Sigmoid colon (tissue), 6 donors: ENCODE measurements at regions not wholly inside any gene's neighbourhood (a gene's known extent, or its start where the extent isn't known, plus 50 kb on each side); places are given as distances from the start of the nearest gene placed in this dataset.
"Not testable (repeated sequence)": the region's sequence is repeated elsewhere in the genome, so short reads cannot be mapped to it uniquely, and the experiment has no call there.

Experiments used
- DNase-seq: peaks from one replicate; pipeline ENCODE4 v3.0.0-alpha.2; 2019
- H3K27ac ChIP-seq, 4 donors: fragments of 200-600 bp; sonication (generic); one replicate each; pipeline ENCODE4 v1.5.1; 2016 to 2019; ENCODE audit warnings: mild to moderate bottlenecking in 1 of 4
- H3K27me3 ChIP-seq, 3 donors: fragments of 200-600 bp; sonication (generic); one replicate each; pipeline ENCODE4 v1.5.1; 2019; ENCODE audit warnings: mild to moderate bottlenecking in 1 of 3
- H3K36me3 ChIP-seq, 4 donors: fragments of 200-600 bp; sonication (generic); one replicate each; pipeline ENCODE4 v1.5.1; 2016 to 2019
- H3K4me1 ChIP-seq, 4 donors: fragments of 200-600 bp; sonication (generic); one replicate each; pipeline ENCODE4 v1.5.1; 2017 to 2019
- H3K4me3 ChIP-seq, 4 donors: fragments of 200-600 bp; sonication (generic); one replicate each; pipeline ENCODE4 v1.5.1; 2017 to 2019; ENCODE audit warnings: mild to moderate bottlenecking in 2 of 4, moderate library complexity in 1 of 4
- H3K9me3 ChIP-seq, 4 donors: fragments of 200-600 bp in 3 of 4; sonication (generic) in 3 of 4; one replicate each; pipeline versions ENCODE4 v1.5.1 to v1.6.1; 2013 to 2019
- EP300 ChIP-seq, 4 donors: sonication (generic); formaldehyde crosslinking; IDR thresholded peaks; one replicate each; pipeline ENCODE4 v1.6.1; 2017; ENCODE audit warnings: antibody characterized with exemption in 4 of 4
- POLR2A ChIP-seq, 2 donors: fragments of 450-650 bp; IDR thresholded peaks; one replicate each; pipeline ENCODE4 v1.6.1; 2016; ENCODE audit warnings: antibody characterized with exemption in 2 of 2, mild to moderate bottlenecking in 2 of 2, moderate library complexity in 2 of 2
- POLR2AphosphoS5 ChIP-seq, 4 donors: sonication (generic); formaldehyde crosslinking; IDR thresholded peaks; one replicate each; pipeline ENCODE4 v1.6.1; 2017; ENCODE audit warnings: antibody characterized with exemption in 4 of 4
- WGBS, 2 donors: extraction: QIAGEN DNeasy Blood & Tissue Kit; methylation state at CpG; one replicate each; pipeline ENCODE4 v1.1.7; 2013; 5-methylcytosine and 5-hydroxymethylcytosine counted together
- intact Hi-C: fragments of 100-400 bp; cut with DNase I; formaldehyde crosslinking; loops from one replicate; pipeline ENCODE4 v1.15.1; 2023
- TF ChIP-seq, protein P1 (sequence below), 4 experiments: fragments of 450-650 bp in 3 of 4; fragments of 200-600 bp in 1 of 4; IDR thresholded peaks; one replicate each; pipeline ENCODE4 v1.5.1; 2016 to 2019; ENCODE audit warnings: antibody characterized with exemption in 4 of 4, mild to moderate bottlenecking in 3 of 4, moderate library complexity in 2 of 4
- donor health status: healthy with polysubstance abuse.
- donor health status: healthy.

DNA sequence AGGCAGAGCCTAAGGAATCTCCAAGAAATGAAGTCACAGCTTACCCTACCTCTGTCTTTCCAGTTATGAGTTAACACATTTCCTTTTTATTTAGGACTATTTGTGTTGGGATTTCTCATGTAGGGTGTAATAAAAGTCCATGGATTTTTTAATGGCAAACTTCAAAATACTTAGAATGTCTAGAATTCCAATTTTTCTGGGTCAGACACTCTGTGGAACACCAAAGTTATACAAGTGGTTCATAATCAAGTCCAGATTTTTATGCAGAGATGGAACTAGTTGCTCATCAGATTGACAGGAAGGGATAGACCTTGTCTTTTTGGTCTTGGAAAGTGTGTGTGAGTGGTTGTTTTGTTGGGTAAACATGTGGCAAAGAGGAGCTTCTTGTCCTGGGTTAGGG, 69.8 kb upstream of the ADRA1D start:
- no peak for DNase-seq

DNA sequence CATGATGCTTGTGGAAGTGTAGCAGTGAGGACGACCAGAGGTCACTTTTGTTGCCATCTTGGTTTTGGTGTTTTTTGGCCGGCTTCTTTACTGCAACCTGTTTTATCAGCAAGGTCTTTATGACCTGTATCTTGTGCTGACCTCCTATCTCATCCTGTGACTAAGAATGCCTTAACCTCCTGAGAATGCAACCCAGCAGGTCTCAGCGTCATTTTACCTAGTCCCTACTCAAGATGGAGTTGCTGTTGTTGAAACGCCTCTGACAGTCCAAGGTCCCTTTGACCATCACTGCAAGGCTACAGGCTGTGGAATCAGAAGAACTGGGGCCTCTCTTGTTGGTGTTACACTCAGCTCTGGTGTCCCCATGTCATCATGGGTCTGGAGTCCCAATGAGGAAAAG, 61.5 kb upstream of the ADRA1D start:
- H3K4me1 ChIP-seq, intact Hi-C loops, DNase-seq, H3K9me3 ChIP-seq, H3K4me3 ChIP-seq, H3K27ac ChIP-seq, H3K27me3 ChIP-seq, H3K36me3 ChIP-seq: not testable (repeated sequence)
- 73 to 94% methylated on average over 4 of the region's 4 CpGs for WGBS, 2 donors

More for the DNA sequence above, 69.8 kb upstream of the ADRA1D start:
- no peaks in the 10 kb centered on the region for H3K4me1 ChIP-seq
- intact Hi-C loops = no loop called here
- H3K27ac ChIP-seq = no peak overlapping the region
- H3K27me3 ChIP-seq = no peaks in the 10 kb centered on the region
- no peaks in the 10 kb centered on the region for H3K36me3 ChIP-seq
- no peaks in the 10 kb centered on the region for H3K9me3 ChIP-seq
- TF ChIP-seq EP300 (IDR thresholded peaks at IDR 0.05) = no peak
- TF ChIP-seq, protein P1, sequence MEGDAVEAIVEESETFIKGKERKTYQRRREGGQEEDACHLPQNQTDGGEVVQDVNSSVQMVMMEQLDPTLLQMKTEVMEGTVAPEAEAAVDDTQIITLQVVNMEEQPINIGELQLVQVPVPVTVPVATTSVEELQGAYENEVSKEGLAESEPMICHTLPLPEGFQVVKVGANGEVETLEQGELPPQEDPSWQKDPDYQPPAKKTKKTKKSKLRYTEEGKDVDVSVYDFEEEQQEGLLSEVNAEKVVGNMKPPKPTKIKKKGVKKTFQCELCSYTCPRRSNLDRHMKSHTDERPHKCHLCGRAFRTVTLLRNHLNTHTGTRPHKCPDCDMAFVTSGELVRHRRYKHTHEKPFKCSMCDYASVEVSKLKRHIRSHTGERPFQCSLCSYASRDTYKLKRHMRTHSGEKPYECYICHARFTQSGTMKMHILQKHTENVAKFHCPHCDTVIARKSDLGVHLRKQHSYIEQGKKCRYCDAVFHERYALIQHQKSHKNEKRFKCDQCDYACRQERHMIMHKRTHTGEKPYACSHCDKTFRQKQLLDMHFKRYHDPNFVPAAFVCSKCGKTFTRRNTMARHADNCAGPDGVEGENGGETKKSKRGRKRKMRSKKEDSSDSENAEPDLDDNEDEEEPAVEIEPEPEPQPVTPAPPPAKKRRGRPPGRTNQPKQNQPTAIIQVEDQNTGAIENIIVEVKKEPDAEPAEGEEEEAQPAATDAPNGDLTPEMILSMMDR (IDR thresholded peaks at IDR 0.05) = no peak
- TF ChIP-seq POLR2A (IDR thresholded peaks at IDR 0.05) = no peak
- TF ChIP-seq POLR2AphosphoS5 (IDR thresholded peaks at IDR 0.05) = no peak
- H3K4me3 ChIP-seq = no peak overlapping the region

DNA sequence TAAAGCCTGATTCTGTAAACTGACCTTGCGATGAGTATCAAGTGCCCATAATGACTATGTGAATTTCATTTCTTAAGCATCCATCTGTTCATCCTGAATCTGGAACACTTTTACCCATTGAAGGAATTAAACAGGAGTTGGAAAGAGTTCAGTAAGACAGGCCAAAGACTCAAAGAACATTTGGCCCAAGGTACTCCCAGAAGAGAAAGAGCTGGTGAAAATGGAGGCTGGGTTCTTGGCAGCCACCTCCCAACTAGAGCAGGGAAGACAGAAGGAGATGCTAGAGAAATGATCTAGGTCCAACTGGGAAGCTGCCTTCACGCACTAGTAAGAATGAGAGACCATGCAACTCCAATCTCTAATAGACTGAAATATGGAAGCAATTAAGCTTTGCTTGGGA, 57.1 kb upstream of the ADRA1D start:
- 91 to 99% methylated on average over 2 of the region's 2 CpGs for WGBS, 2 donors
- intact Hi-C loops = no loop called here
- DNase-seq = no peak

GRCh38 chr20:4305091-4305490, 56.0 kb upstream of the ADRA1D start:
- H3K9me3 ChIP-seq = no peaks in the 10 kb centered on the region
- H3K4me3 ChIP-seq = no peak overlapping the region
- no peaks in the 10 kb centered on the region for H3K27me3 ChIP-seq
- H3K27ac ChIP-seq = no peak overlapping the region
- DNase-seq = no peak
- 66 to 67% methylated on average over 5 of the region's 5 CpGs for WGBS, 2 donors
- TF ChIP-seq, protein P1 (IDR thresholded peaks at IDR 0.05) = no peak
- TF ChIP-seq POLR2A (IDR thresholded peaks at IDR 0.05) (no peak), EP300 (IDR thresholded peaks at IDR 0.05) (no peak), POLR2AphosphoS5 (IDR thresholded peaks at IDR 0.05) (no peak)
- no peaks in the 10 kb centered on the region for H3K36me3 ChIP-seq
- H3K4me1 ChIP-seq = peaks cover 0 to 5% (median 3%) of the 10 kb centered on the region in 4 donors
- intact Hi-C loops = no loop called here

More for the DNA sequence above, 57.1 kb upstream of the ADRA1D start:
- no peak overlapping the region for H3K27ac ChIP-seq
- no peaks in the 10 kb centered on the region for H3K27me3 ChIP-seq
- peaks cover 0 to 9% (median 0%) of the 10 kb centered on the region in 4 donors for H3K4me1 ChIP-seq
- TF ChIP-seq POLR2A (IDR thresholded peaks at IDR 0.05) = no peak
- no peak for TF ChIP-seq EP300 (IDR thresholded peaks at IDR 0.05)
- no peak for TF ChIP-seq POLR2AphosphoS5 (IDR thresholded peaks at IDR 0.05)
- TF ChIP-seq, protein P1 (IDR thresholded peaks at IDR 0.05) = no peak
- H3K4me3 ChIP-seq = no peak overlapping the region
- H3K36me3 ChIP-seq = no peaks in the 10 kb centered on the region
- H3K9me3 ChIP-seq = no peaks in the 10 kb centered on the region

GRCh38 chr20:4304601-4305000, 55.5 kb upstream of the ADRA1D start:
- H3K4me1 ChIP-seq = peaks cover 0 to 10% (median 3%) of the 10 kb centered on the region in 4 donors
- H3K36me3 ChIP-seq = no peaks in the 10 kb centered on the region
- TF ChIP-seq, protein P1 (IDR thresholded peaks at IDR 0.05) = no peak
- TF ChIP-seq EP300 (IDR thresholded peaks at IDR 0.05) (no peak), POLR2A (IDR thresholded peaks at IDR 0.05) (no peak), POLR2AphosphoS5 (IDR thresholded peaks at IDR 0.05) (no peak)
- 86 to 94% methylated on average over 5 of the region's 5 CpGs for WGBS, 2 donors
- no peak overlapping the region for H3K4me3 ChIP-seq
- DNase-seq = no peak
- H3K27me3 ChIP-seq = no peaks in the 10 kb centered on the region
- H3K9me3 ChIP-seq = no peaks in the 10 kb centered on the region
- intact Hi-C loops = no loop called here
- no peak overlapping the region for H3K27ac ChIP-seq
